Effector CD4-positive, alpha-beta T cell (primary cell): ENCODE measurements at regions not wholly inside any gene's neighbourhood (a gene's known extent, or its start where the extent isn't known, plus 50 kb on each side); places are given as distances from the start of the nearest gene placed in this dataset.

Experiments
- DNase-seq: peaks from one replicate; pipeline ENCODE4 v3.0.0-alpha.2; 2020

GRCh38 chr22:27491888-27492287 lies 309.7 kb downstream of the MN1 start:
- DNase-seq, result no peak

- DNase-seq, result no peak
Measured at GRCh38 chr22:27492566-27493201, 308.9 kb downstream of the MN1 start.

- no peak for DNase-seq
Measured at GRCh38 chr22:27493796-27494195, 307.8 kb downstream of the MN1 start.

DNA sequence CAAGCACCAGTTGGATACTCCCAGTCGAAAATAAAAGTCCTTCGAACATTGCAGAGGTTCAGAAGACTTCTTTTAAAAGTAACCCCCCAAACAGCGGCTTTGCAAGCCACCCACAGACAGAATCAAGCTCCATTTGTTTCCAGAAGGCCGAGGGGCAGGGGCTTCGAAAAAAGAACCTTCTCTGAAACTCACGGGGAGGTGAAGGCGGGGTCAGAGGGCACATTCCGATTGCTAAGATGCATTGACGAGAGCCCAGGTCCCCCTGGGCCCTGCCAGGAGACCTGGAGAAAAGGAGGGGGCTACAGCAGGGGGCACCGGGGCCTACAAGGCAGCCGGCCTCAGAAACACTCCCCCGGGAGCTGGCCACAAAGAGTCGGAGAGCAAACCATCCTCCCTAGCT lies 306.8 kb downstream of the MN1 start:
- no peak for DNase-seq

DNA sequence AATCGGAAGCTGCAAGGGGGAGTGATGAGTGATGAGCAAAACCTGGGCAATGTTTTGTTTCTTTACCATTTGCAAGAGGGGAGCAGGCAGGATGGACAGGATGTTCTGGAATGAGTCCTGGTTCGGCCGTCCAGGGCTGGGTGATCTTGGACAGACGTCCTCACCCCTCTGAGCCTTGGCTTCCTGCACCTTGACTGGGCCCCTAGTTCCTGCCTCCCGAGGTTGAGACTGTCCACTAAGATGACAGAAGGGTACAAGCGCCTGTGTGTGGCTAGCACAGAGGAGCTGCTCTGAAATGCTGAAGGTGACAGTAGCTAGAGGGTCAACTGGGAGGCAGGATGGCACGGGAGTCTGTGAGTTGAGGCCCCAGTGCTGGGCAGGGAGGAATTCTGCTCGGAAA lies 306.2 kb downstream of the MN1 start:
- no peak for DNase-seq

DNA sequence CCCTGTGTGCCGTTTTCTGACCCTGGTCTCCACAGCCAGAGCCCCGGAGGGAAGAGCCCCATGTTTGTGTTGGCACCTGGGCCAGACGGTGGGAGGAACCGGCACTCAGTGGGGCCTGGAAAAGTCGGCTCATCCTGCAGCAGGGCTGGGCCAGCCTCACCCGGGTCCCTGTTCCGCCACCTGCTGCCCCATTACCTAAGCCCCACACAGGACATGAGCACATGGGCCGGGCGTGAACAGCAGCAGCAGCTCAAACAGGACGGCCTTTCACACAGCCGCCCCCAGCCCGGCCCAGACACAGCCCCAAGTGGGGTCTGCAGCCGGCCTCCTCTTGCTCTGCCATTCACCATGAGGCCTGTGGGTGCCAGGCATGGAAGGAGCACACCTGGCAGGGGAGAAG lies 302.4 kb downstream of the MN1 start:
- DNase-seq, result no peak

DNA sequence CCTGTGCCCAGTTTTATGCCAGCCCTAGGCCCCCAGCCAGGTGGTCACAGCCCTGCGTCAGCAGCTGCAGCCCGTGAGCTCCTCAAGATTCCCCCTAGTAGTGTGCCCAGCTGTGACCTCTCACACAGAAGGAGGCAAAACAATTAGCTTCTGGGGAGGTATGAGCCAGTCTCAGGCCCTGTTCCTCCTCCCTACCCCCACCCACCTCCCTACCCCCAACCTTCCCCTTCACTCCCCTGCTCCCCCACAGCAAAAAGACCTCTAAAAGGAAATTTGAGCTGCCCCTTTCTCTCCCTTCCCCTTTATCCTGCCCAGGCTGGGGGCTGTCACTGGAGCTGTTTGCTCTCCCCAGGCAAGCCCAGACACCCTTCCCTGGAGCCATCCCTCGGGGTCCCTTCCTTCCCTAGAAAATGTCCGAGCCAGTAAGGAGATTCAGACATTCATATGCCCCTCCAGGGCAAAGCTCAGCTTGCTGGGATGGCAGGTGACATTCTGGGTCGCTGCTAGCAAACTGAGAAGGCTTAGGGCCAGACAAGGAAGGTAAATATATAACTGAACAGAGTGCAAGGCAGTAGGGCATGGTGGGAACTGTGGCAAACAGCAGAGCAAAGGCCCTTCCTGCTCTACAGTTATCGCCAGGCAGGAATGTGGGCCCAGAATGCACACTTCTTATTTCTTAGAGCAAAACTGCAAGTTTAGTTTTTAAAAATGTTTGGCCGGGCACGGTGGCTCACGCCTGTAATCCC lies 300.2 kb downstream of the MN1 start:
- no peak for DNase-seq

GRCh38 chr22:27502327-27502726 lies 299.2 kb downstream of the MN1 start:
- no peak for DNase-seq

- DNase-seq, result no peak
Measured at GRCh38 chr22:27504360-27505253, 296.9 kb downstream of the MN1 start.

GRCh38 chr22:27507111-27507611 lies 294.4 kb downstream of the MN1 start:
- DNase-seq, result no peak

- no peak for DNase-seq
Measured at GRCh38 chr22:27507935-27508526, 293.5 kb downstream of the MN1 start.

GRCh38 chr22:27509132-27509920 lies 292.2 kb downstream of the MN1 start:
- DNase-seq, result no peak

- DNase-seq, result no peak
Measured at GRCh38 chr22:27510024-27510423, 291.5 kb downstream of the MN1 start.

GRCh38 chr22:27512283-27512761 lies 289.2 kb downstream of the MN1 start:
- DNase-seq, result no peak

GRCh38 chr22:27513021-27513420 lies 288.5 kb downstream of the MN1 start:
- no peak for DNase-seq

GRCh38 chr22:27514601-27515523 lies 286.7 kb downstream of the MN1 start:
- DNase-seq, result no peak

DNA sequence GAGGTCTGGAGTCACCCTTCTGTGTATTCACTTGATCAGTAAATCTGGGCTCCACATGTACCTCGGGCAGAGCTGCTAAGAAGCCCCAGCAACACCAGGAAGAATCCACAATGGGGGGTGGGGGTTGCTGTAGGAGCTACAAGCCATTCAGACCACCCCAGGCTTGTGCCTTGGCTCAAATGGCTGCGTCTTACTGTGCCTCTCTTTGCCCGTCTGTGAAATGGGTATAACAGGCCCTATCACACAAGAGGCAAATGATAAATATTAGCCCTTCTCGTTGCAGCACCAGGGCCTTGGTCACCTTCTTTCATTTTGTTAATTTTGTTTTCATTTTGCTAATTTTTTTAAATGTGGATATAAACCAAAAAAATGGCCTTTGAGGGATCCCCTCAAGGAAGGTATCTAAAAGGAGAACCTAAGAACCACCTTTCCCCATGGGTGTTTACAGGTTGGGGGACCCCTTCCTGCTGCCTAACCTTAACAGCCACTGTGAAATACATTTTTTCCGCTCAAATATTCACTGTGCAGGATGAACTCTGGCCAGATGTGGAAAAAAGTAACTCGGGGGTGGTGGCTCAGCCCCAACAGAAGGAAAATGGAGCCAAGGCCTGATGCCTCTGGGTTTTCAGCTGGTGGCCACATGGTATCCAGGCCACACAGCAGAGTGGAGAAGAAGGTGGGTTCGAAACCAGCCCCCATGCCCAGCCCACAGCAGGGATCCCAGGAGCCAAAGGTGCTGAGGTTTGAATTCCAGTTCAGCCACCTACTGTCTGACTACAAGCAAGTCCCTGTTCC lies 284.0 kb downstream of the MN1 start:
- DNase-seq, result no peak

- no peak for DNase-seq
Measured at GRCh38 chr22:27518531-27519340, 282.8 kb downstream of the MN1 start.

DNA sequence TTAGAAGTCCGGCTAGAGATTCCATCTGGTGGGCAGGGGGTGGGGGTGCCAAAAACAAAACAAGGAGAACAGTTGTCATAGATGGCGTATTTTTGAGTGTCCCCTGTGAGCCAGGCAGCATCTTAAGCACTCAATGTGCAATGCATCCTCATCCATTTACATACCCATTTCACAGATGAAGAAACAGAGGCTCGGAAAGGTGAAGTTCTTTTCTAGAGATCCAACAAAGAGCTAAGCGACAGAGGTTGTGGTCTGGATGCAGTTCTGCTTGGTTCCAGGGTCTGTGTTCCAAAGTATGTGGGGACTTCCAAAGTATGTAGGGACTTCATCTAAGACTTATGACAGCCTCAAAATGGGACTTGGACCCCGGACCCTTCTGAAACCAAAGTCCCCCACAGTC lies 277.8 kb downstream of the MN1 start:
- DNase-seq, result no peak
